NK-92 treated with Interleukin-12 subunit alpha and Interleukin-12 subunit beta, amount 100 ng/mL, for 24 hours (cell line): ENCODE measurements at regions not wholly inside any gene's neighbourhood (a gene's known extent, or its start where the extent isn't known, plus 50 kb on each side); places are given as distances from the start of the nearest gene placed in this dataset.

Experiments used
- DNase-seq: peaks from one replicate; lab custom pipeline; 2025; lab: John Stamatoyannopoulos, UW

DNA sequence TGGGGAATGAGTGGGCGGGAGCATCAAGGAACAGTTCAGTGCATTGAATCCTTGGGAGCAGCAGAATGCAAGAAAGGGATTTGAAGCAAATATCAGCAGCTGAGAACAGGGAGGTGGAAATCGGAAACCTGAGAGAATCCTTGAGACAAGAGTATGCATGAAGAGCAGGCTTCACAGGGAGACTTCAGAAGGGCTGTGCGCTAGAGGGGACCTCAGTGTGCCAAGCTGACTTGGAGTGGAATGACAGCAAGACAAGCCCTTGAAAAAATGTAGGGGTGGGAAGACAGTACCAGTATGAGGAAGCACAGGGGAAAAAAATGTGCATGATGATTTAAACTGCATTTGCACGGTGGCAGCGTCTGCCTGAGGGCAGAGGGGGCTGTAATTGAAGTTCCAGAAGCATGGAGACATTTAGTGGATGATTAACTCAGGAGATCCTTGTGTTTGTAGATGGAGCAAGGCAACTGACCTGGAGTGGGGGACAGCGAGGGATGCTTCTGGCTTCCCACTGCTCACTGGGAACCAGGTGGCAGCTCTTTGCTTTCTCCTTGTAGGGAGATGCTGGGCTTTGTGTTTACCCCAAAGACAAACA is 204.9 kb upstream of the PLET1 start:
- no peak for DNase-seq

- DNase-seq, result no peak
Observed at GRCh38 chr11:112467721-112468120, 207.1 kb upstream of the PLET1 start.

DNA sequence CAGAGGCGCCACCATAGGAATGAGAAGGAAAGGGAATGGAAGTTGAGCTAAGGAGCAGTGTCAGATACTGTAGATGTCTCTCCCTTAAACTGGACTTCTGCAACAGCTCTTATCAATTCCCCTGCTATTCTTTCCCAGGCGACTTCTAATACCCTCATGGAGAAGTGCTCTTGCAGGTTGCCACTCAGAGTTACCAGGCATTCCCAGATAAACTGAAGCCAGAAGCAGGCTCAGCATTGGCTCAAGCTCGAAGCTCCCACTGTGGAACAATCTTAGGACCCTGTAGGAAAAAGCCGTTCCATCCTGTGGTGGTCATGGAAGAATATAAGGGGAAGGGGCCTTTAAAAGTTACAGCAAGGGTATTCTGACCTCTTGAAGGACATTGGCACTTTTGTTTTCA is 208.7 kb upstream of the PLET1 start:
- DNase-seq, result no peak

DNA sequence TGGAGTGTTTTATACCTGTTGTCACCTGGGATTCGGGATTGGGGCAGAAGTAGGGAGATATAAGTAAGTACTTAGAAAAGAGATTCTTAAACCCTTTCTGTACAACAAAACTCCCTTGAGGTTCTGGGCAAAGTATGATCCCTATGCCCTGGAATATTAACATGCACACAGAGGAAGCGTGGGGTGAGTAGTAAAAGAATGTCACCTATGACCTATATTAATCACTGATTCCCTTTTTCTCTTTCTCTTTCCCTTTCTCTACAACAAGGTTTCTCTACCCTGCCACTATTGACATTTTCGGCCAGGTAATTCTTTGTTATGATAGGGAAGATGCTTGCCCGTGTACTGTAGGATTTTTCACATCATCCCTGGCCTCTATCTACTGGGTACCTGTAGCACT is 209.7 kb upstream of the PLET1 start:
- no peak for DNase-seq

DNA sequence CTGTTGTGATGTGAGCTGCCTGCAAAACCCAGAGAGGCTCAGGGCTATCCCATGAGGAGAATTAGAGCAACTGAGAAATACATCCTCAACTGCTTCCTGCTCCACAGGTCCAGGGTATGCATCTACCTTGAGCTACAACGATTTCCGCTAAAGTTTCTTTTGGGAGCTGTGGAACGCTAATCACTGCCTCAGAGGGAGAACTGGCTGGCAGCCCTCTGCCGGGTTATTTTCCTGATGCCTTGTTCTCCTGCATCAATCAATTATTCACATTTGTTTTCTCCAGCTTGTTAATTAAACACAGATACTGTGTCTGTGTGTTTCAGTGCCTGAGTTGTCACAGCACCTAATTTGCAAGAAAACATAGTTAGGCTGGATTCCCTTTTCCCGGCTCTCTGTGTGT is 211.1 kb upstream of the PLET1 start:
- no peak for DNase-seq

DNA sequence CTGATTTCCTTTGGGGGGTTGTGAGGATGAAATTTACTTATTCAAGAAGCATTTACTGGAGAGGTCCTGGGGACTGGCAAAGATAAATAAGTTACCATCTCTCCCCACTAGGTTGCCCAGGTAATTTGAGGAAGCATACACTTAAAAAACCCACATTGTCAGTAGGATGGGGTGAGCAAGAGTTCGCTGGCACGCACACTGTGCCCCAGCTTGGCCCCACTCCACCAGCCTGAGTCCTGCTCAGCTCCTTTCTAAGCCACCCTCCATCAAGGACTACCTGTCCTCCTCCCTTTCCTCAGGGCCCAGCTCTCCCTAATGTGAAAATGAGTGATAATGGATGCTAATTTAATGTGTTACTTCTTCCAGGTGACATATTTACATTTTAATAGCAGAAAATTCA is 216.5 kb upstream of the PLET1 start:
- DNase-seq, result no peak

GRCh38 chr11:112477581-112478317 is 217.1 kb upstream of the PLET1 start:
- no peak for DNase-seq

GRCh38 chr11:112478806-112479205 is 218.1 kb upstream of the PLET1 start:
- DNase-seq, result no peak

DNA sequence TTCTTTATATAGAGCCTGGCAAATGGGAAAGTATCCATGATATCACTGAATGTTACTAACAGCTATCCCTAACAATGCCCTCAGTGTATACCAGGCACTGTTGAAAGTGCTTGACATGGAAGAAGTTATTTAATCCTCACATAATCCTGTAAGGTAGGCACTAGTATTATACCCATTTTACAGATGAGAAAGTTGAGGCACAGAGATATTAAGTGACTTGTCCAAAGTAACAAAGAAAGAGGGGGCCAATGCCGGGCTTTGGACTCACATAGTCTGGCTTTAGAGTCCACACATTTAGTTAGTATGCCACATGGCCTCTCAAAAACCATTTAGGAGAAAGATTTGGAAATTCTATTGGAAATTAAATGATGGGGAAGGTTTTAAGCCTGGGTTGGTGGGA is 220.8 kb upstream of the PLET1 start:
- DNase-seq, result no peak

GRCh38 chr11:112481893-112482292 is 221.2 kb upstream of the PLET1 start:
- no peak for DNase-seq

DNA sequence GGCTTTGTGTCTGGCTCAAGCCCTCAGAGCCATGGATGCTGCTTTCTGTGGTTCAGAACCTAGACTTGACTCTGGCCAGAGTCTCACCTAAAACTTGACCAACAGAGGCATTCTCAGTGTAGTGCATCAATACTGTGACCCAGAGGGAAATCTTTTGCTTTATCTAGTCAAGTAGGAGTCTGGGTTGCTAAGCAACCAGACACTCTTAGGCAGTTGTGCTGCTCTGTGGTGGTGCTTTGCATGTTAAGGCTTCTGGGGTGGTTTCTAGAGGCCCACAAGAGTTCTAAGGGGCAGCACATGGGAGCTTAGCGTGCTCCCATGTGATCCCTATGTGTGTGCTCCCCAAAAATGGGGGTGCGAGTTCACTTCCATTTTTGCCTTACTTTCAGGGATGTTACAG is 224.6 kb upstream of the PLET1 start:
- no peak for DNase-seq

GRCh38 chr11:112497826-112498225 is 237.2 kb upstream of the PLET1 start:
- DNase-seq, result no peak

- DNase-seq, result no peak
Observed at GRCh38 chr11:112498701-112499100, 238.0 kb upstream of the PLET1 start.

- DNase-seq, result no peak
Observed at GRCh38 chr11:112499153-112499880, 238.7 kb upstream of the PLET1 start.

DNA sequence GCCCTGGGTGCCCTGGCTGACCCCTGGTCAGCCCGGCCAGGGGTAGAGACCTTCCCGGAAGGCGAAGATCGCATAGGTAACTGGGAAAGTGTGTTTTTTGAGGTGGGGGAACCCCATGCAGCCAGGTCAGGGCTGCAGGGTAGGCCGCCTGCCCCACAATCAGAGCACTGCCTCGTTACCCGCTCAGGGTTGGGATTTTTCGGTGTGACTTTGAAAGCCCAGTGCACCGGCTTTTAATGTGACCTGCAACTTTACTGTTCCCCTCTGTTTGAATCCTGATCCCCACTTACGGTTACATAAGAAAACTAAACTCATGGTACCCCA is 239.2 kb upstream of the PLET1 start:
- DNase-seq, result no peak

DNA sequence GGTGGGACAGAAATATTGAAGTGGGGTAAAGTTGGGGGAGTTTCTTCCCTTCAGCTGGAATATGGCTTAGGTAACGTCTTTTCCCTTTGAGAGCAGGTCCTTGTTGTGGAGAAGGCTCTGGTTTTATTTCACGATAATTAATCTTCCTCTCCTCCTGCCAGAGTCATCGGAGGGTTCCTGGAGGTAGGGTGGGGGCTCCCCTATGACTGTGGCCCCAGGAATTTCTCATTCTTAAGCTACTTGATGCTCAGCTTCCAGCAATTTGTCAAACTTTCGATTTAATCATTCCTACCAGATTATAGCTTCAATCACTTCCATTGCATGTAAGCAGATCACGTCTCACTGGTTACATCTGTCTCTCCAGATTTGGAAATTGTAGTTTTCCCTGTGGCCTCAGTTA is 242.8 kb upstream of the PLET1 start:
- DNase-seq, result no peak

- DNase-seq, result no peak
Observed at GRCh38 chr11:112504056-112504455, 243.4 kb upstream of the PLET1 start.

DNA sequence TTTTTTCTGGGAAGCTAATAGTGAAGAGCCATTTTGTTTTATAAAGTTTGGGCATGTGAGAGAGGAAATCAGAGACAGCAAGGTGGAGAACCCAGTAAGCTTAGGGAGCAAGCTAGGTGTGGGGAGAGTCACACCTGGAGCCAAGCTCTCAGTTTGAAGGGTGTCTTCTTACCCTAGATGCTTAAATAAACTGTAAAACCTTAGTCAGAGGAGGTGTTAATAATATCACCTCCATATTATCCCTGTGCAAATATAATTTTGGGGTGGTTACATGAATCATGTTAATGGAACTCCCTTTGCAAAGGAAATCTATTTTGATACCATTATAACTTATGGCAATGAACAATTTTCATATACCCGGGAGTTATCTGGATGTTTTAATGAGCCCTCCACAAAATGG is 246.2 kb upstream of the PLET1 start:
- no peak for DNase-seq

DNA sequence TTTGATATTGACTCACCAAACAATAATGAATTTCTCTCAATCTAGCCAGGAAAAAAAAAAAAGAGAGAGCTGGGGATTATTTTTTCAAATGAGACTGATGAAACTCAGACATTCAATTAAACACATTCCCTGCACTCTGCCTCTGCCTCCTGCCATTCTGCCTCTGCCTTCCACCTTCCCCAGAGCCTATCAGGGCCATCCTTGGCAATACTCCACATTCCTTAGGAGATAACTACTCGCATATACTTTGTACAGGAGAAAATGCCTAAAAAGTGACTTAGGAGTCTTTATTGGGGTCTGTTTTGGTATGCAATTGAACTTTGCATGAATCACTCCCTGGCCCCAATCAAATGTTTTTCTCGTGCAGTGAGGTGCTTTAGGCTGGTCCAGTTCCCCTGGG is 246.6 kb upstream of the PLET1 start:
- DNase-seq, result no peak

GRCh38 chr11:112508750-112509149 is 248.1 kb upstream of the PLET1 start:
- DNase-seq, result no peak

DNA sequence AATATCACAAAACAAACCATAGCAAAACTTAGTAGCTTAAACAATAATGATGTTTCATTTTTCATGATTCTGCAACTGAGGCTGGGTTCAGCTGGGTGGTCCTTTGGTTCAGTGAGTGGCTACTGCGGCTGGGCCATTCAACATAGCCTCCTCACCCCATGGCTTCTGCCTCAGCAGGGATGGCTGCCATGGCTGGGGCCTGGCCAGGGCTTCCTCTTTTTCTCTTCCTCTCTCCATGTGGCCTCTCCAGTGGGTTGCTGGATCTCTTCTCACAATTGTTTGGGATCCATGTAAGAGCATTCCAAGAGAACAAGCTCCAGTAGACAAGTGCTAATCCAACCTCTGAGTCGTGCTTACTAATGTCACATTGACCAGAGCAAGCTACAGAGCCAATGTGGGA is 248.6 kb upstream of the PLET1 start:
- DNase-seq, result no peak

DNA sequence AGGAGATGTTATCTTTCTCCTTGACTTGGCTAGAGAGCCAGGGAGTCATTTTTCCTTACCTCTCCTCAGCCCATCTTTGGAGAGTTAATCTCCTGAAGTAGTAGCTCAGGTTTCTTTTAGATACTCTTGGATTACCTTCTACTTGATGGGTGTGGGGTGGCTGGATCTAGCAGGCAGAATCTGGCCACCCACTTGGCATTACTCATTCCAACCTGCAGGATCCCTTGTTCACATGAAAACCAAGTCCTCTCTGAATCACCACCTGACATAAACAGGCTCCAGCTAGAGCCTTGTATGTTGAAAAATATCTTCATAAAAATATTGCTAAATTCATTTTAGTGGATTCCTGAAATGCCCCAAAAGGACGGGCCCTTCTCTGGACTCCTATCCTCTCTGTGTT is 250.6 kb upstream of the PLET1 start:
- no peak for DNase-seq

DNA sequence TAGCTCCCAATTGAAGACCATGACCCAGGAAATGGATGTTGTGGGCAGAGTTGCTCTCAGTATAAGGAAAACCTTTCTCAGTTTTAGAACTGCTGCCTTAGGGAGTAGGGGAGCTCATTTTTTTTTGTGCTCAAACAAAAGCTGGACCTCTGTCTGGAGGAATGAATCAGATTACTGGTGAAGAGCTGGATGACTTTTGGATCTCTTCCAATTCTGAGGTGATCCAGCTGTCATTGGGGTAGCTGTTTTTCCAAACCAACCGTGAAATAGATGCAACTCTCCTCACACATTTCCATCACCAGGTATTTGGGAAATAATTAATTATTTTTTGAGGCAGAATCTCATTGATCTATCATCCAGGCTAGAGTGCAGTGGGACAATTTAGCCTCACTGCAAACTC is 251.3 kb upstream of the PLET1 start:
- no peak for DNase-seq

DNA sequence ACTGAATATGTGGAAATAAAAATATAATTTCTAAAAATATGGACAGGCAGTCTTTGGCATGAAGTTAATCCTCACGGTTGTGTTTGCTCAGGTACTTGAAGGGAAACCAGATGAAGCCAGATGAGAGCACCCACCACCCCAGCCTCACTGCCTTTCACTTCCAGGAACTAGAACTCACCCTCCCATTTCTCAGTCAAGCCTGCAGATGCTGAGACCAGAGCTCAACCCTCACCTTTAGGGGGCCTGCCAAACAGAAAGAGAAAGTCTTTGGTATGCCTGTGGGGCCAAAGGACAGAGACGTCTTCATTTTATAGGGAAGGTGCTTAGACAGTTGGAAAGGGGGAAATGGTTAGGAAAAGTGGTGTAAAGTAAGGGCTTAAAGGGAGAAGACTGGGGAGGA is 252.8 kb upstream of the PLET1 start:
- DNase-seq, result no peak
